SK-N-SH (cell line): ENCODE measurements at regions not wholly inside any gene's neighbourhood (a gene's known extent, or its start where the extent isn't known, plus 50 kb on each side); places are given as distances from the start of the nearest gene placed in this dataset.

Source experiments
- CTCF ChIA-PET: fragments of 300-600, 350-600 bp; formaldehyde crosslinking; extraction: SDS; loops from one replicate; lab custom pipeline; 2021; lab: Yijun Ruan, JAX
- POLR2A ChIA-PET: fragments of 350-600 bp; sonication (Branson Sonifier 250); formaldehyde crosslinking; extraction: SDS; loops from one replicate; lab custom pipeline; 2020; ENCODE audit warnings: antibody characterized with exemption, inconsistent platforms; lab: Yijun Ruan, JAX
- DNase-seq: peaks from one replicate; pipeline ENCODE4 v3.0.0; 2012
- H2AFZ ChIP-seq: fragments of 200-600 bp; sonication (generic); 2 replicates; pipeline ENCODE4 v1.8.1; 2016; ENCODE audit warnings: antibody characterized with exemption, mild to moderate bottlenecking, low read depth
- H3F3A ChIP-seq: fragments of 200-600 bp; sonication (generic); replicated peaks from 2 replicates; pipeline ENCODE3; 2016; ENCODE audit warnings: antibody characterized with exemption, mild to moderate bottlenecking; ENCODE audit not compliant: insufficient read depth
- H3K27ac ChIP-seq, 2 experiments: fragments of 200-500 bp in 1 of 2; fragments of 200-600 bp in 1 of 2; sonication (Bioruptor generic) in 1 of 2; sonication (generic), shearing (Covaris generic) in 1 of 2; 2 replicates each; pipeline versions ENCODE4 v1.5.1 to v1.6.1; 2014 to 2016; ENCODE audit warnings: low read depth in 2 of 2, inconsistent platforms in 1 of 2, low read length in 1 of 2, mild to moderate bottlenecking in 1 of 2, mixed read lengths in 1 of 2
- H3K27me3 ChIP-seq: fragments of 200-600 bp; sonication (generic), shearing (Covaris generic); 2 replicates; pipeline ENCODE4 v1.6.1; 2016; ENCODE audit warnings: mixed run types; ENCODE audit not compliant: insufficient read depth
- H3K36me3 ChIP-seq, 2 experiments: fragments of 200-500 bp in 1 of 2; fragments of 200-600 bp in 1 of 2; sonication (Bioruptor generic) in 1 of 2; sonication (generic) in 1 of 2; replicated peaks in 1 of 2; 2 replicates each; pipeline versions ENCODE3 to v1.5.1; 2014 to 2016; ENCODE audit warnings: low read length in 1 of 2, mild to moderate bottlenecking in 1 of 2; ENCODE audit not compliant: insufficient read depth in 2 of 2, control insufficient read depth in 1 of 2
- H3K4me1 ChIP-seq, 2 experiments: fragments of 200-500 bp in 1 of 2; fragments of 200-600 bp in 1 of 2; sonication (Bioruptor generic) in 1 of 2; sonication (generic), shearing (Covaris generic) in 1 of 2; 2 replicates each; pipeline versions ENCODE4 v1.5.1 to v1.6.1; 2014 to 2016; ENCODE audit warnings: low read depth in 1 of 2, low read length in 1 of 2, mixed run types in 1 of 2; ENCODE audit not compliant: insufficient read depth in 2 of 2, control insufficient read depth in 1 of 2
- H3K4me2 ChIP-seq: fragments of 200-600 bp; sonication (generic), shearing (Covaris generic); 2 replicates; pipeline ENCODE4 v1.6.1; 2017; ENCODE audit warnings: mixed run types
- H3K4me3 ChIP-seq, 2 experiments: fragments of 200-500 bp in 1 of 2; fragments of 200-600 bp in 1 of 2; sonication (Bioruptor generic) in 1 of 2; sonication (generic), shearing (Covaris generic) in 1 of 2; 2 replicates each; pipeline versions ENCODE4 v1.5.1 to v1.8.1; 2014 to 2016; ENCODE audit warnings: low read depth in 2 of 2, inconsistent platforms in 1 of 2, low read length in 1 of 2, mild to moderate bottlenecking in 1 of 2, mixed read lengths in 1 of 2, moderate library complexity in 1 of 2
- H3K79me2 ChIP-seq: fragments of 200-600 bp; sonication (generic); 2 replicates; pipeline ENCODE4 v1.8.1; 2017; ENCODE audit warnings: mild to moderate bottlenecking; ENCODE audit not compliant: insufficient read depth
- H3K9ac ChIP-seq: fragments of 200-600 bp; sonication (generic); 2 replicates; pipeline ENCODE4 v1.6.1; 2017; ENCODE audit warnings: mixed run types
- H3K9me2 ChIP-seq: fragments of 200-600 bp; sonication (generic); 2 replicates; pipeline ENCODE4 v1.6.1; 2017; ENCODE audit warnings: mixed run types
- H3K9me3 ChIP-seq: fragments of 200-600 bp; sonication (generic); 2 replicates; pipeline ENCODE4 v1.6.1; 2017; ENCODE audit warnings: mixed run types, mild to moderate bottlenecking, moderate library complexity
- H4K20me1 ChIP-seq: fragments of 200-600 bp; sonication (generic); 2 replicates; pipeline ENCODE4 v1.6.1; 2017; ENCODE audit warnings: mild to moderate bottlenecking, mixed run types; ENCODE audit not compliant: insufficient read depth
- CHD2 ChIP-seq: fragments of 150-350 bp; IDR thresholded peaks from 2 replicates; pipeline ENCODE4 v1.6.1; 2018; ENCODE audit warnings: low read length; ENCODE audit not compliant: partially characterized antibody
- ELF1 ChIP-seq: IDR thresholded peaks from 2 replicates; pipeline ENCODE4 v1.4.0; 2012
- EZH2phosphoT487 ChIP-seq: fragments of 200-600 bp; sonication (generic); IDR thresholded peaks from 2 replicates; pipeline ENCODE4 v1.6.1; 2017; ENCODE audit warnings: low read depth, mixed run types, mild to moderate bottlenecking, antibody characterized with exemption, moderate library complexity, borderline replicate concordance
- FOSL2 ChIP-seq: IDR thresholded peaks from 2 replicates; pipeline ENCODE4 v1.4.0; 2012; ENCODE audit warnings: low read depth, mild to moderate bottlenecking, moderate library complexity, borderline replicate concordance
- FOXJ3 ChIP-seq: sonication (generic); formaldehyde crosslinking; IDR thresholded peaks from 2 replicates; pipeline ENCODE4 v1.5.1; 2020; ENCODE audit warnings: mild to moderate bottlenecking, missing genetic modification reagents
- FOXM1 ChIP-seq: IDR thresholded peaks from 2 replicates; pipeline ENCODE4 v1.4.0; 2012; ENCODE audit warnings: low read depth, mild to moderate bottlenecking
- GABPA ChIP-seq: IDR thresholded peaks from 2 replicates; pipeline ENCODE4 v1.4.0; 2012; ENCODE audit warnings: low read depth, mild to moderate bottlenecking
- JUND ChIP-seq: IDR thresholded peaks from 2 replicates; pipeline ENCODE4 v1.4.0; 2012
- MEF2A ChIP-seq: IDR thresholded peaks from 2 replicates; pipeline ENCODE4 v1.4.0; 2012; ENCODE audit warnings: low read depth, borderline replicate concordance
- MXI1 ChIP-seq: IDR thresholded peaks from 2 replicates; pipeline ENCODE4 v1.6.1; 2012; ENCODE audit warnings: mild to moderate bottlenecking, low read depth, low read length, improper control_type of control experiment
- SIN3A ChIP-seq: IDR thresholded peaks from 2 replicates; pipeline ENCODE4 v1.6.1; 2012; ENCODE audit warnings: low read depth, mild to moderate bottlenecking, low read length, moderate library complexity, borderline replicate concordance
- SMC3 ChIP-seq: IDR thresholded peaks from 2 replicates; pipeline ENCODE4 v1.6.1; 2012; ENCODE audit warnings: low read depth, low read length, improper control_type of control experiment
- TAF1 ChIP-seq: IDR thresholded peaks from 2 replicates; pipeline ENCODE4 v1.6.1; 2012; ENCODE audit warnings: low read depth, mild to moderate bottlenecking, low read length, moderate library complexity, borderline replicate concordance
- YY1 ChIP-seq: IDR thresholded peaks from 2 replicates; pipeline ENCODE4 v1.4.0; 2012; ENCODE audit warnings: low read depth, mild to moderate bottlenecking
- WGBS: methylation state at CpG from one replicate; pipeline ENCODE4 v1.1.6; 2017; ENCODE audit warnings: low lambda C conversion rate; 5-methylcytosine and 5-hydroxymethylcytosine counted together
- TF ChIP-seq, protein P1 (sequence below): IDR thresholded peaks from 2 replicates; pipeline ENCODE4 v1.4.0; 2012; ENCODE audit warnings: low read depth, borderline replicate concordance
- TF ChIP-seq, protein P2 (sequence below): IDR thresholded peaks from 2 replicates; pipeline ENCODE4 v1.4.0; 2012; ENCODE audit warnings: low read depth
- TF ChIP-seq, protein P3 (sequence below): IDR thresholded peaks from 2 replicates; pipeline ENCODE4 v1.6.1; 2012; ENCODE audit warnings: mild to moderate bottlenecking, low read depth, low read length, moderate library complexity
- TF ChIP-seq, protein P4 (sequence below): fragments of 150-350 bp; IDR thresholded peaks from 2 replicates; pipeline ENCODE4 v1.6.1; 2017; ENCODE audit warnings: antibody characterized with exemption, low read length, low read depth, borderline replicate concordance

DNA sequence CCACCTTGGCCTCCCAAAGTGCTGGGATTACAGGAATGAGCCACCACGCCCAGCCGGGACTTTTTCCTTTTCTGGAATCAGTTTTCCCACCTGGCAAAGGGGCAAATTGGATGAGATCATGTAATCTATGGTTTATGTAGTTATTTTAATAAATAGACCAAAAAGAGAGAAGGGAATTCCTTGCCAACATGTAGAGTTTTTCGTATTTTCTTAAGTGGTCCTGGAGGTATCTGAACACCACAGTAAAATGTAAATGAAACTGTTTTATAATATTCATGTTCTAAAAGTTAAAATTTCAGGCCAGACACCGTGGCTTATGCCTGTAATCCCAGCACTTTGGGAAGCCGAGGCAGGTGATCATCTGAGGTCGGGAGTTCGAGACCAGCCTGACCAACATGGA is 185.1 kb upstream of the ZNF217 start:
- H3K9ac ChIP-seq, result no peak overlapping the region
- peaks cover 0 to 5% of the 10 kb centered on the region in 2 experiments; a peak in 1 of 4 replicates for H3K4me1 ChIP-seq
- DNase-seq, result no peak
- CTCF ChIA-PET, result interaction anchor here (0.6 kb wide), 1 partner anchor 18 kb away, joined by 3 read pairs; no protein-coding TSS in a partner anchor
- H3K4me3 ChIP-seq, result no peak overlapping the region
- peaks cover 5% of the 10 kb centered on the region; the same call in 1 of the 2 replicates for H3K79me2 ChIP-seq
- TF ChIP-seq SIN3A, result no peak
- TF ChIP-seq CHD2, result no peak
- TF ChIP-seq, protein P1, sequence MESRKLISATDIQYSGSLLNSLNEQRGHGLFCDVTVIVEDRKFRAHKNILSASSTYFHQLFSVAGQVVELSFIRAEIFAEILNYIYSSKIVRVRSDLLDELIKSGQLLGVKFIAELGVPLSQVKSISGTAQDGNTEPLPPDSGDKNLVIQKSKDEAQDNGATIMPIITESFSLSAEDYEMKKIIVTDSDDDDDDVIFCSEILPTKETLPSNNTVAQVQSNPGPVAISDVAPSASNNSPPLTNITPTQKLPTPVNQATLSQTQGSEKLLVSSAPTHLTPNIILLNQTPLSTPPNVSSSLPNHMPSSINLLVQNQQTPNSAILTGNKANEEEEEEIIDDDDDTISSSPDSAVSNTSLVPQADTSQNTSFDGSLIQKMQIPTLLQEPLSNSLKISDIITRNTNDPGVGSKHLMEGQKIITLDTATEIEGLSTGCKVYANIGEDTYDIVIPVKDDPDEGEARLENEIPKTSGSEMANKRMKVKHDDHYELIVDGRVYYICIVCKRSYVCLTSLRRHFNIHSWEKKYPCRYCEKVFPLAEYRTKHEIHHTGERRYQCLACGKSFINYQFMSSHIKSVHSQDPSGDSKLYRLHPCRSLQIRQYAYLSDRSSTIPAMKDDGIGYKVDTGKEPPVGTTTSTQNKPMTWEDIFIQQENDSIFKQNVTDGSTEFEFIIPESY, result no peak
- no peak for TF ChIP-seq YY1
- no peak for TF ChIP-seq GABPA
- no peak for TF ChIP-seq JUND
- no peak for TF ChIP-seq FOXJ3 (CRISPR knock-in tag)
- TF ChIP-seq FOXM1, result no peak
- TF ChIP-seq, protein P2, sequence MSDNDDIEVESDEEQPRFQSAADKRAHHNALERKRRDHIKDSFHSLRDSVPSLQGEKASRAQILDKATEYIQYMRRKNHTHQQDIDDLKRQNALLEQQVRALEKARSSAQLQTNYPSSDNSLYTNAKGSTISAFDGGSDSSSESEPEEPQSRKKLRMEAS, result no peak
- no peak for TF ChIP-seq MXI1
- no peak for TF ChIP-seq EZH2phosphoT487
- no peak for TF ChIP-seq SMC3
- TF ChIP-seq ELF1, result no peak
- no peak for TF ChIP-seq MEF2A
- TF ChIP-seq FOSL2, result no peak
- TF ChIP-seq TAF1, result no peak
- TF ChIP-seq, protein P3, sequence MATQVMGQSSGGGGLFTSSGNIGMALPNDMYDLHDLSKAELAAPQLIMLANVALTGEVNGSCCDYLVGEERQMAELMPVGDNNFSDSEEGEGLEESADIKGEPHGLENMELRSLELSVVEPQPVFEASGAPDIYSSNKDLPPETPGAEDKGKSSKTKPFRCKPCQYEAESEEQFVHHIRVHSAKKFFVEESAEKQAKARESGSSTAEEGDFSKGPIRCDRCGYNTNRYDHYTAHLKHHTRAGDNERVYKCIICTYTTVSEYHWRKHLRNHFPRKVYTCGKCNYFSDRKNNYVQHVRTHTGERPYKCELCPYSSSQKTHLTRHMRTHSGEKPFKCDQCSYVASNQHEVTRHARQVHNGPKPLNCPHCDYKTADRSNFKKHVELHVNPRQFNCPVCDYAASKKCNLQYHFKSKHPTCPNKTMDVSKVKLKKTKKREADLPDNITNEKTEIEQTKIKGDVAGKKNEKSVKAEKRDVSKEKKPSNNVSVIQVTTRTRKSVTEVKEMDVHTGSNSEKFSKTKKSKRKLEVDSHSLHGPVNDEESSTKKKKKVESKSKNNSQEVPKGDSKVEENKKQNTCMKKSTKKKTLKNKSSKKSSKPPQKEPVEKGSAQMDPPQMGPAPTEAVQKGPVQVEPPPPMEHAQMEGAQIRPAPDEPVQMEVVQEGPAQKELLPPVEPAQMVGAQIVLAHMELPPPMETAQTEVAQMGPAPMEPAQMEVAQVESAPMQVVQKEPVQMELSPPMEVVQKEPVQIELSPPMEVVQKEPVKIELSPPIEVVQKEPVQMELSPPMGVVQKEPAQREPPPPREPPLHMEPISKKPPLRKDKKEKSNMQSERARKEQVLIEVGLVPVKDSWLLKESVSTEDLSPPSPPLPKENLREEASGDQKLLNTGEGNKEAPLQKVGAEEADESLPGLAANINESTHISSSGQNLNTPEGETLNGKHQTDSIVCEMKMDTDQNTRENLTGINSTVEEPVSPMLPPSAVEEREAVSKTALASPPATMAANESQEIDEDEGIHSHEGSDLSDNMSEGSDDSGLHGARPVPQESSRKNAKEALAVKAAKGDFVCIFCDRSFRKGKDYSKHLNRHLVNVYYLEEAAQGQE, result no peak
- TF ChIP-seq, protein P4, sequence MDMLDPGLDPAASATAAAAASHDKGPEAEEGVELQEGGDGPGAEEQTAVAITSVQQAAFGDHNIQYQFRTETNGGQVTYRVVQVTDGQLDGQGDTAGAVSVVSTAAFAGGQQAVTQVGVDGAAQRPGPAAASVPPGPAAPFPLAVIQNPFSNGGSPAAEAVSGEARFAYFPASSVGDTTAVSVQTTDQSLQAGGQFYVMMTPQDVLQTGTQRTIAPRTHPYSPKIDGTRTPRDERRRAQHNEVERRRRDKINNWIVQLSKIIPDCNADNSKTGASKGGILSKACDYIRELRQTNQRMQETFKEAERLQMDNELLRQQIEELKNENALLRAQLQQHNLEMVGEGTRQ, result no peak
- TF ChIP-seq, all 33 proteins: peak for 0
- Histone ChIP-seq H3F3A (peaks cover 19% of the 10 kb centered on the region), H2AFZ (no peak overlapping the region), H3K27ac (no peak overlapping the region), H3K27me3 (no peaks in the 10 kb centered on the region), H3K9me2 (no peaks in the 10 kb centered on the region), H4K20me1 (no peaks in the 10 kb centered on the region), H3K36me3 (no peaks in the 10 kb centered on the region), H3K9me3 (no peaks in the 10 kb centered on the region), H3K4me2 (no peak overlapping the region)
- POLR2A ChIA-PET, result no interaction called here
- 94% methylated on average over 7 of the region's 7 CpGs for WGBS
